NCI-H1417 treated with DMSO at 0.1 percent for 48 hours (cell line): ENCODE measurements at regions not wholly inside any gene's neighbourhood (a gene's known extent, or its start where the extent isn't known, plus 50 kb on each side); places are given as distances from the start of the nearest gene placed in this dataset.

Experiments used
- DNase-seq: peaks from one replicate; lab custom pipeline; 2025; lab: John Stamatoyannopoulos, UW

- DNase-seq = no peak
These were observed 139.1 kb upstream of the C14orf180 start for GRCh38 chr14:104440297-104440956.

- DNase-seq = no peak
These were observed 138.1 kb upstream of the C14orf180 start for GRCh38 chr14:104441275-104442106.

- no peak for DNase-seq
These were observed 137.4 kb upstream of the C14orf180 start for GRCh38 chr14:104442107-104442551.

- no peak for DNase-seq
These were observed 136.8 kb upstream of the C14orf180 start for GRCh38 chr14:104442631-104443390.

GRCh38 chr14:104443391-104444158 is 136.0 kb upstream of the C14orf180 start:
- DNase-seq = no peak

GRCh38 chr14:104444159-104445030 is 135.2 kb upstream of the C14orf180 start:
- no peak for DNase-seq

- DNase-seq = no peak
These were observed 134.5 kb upstream of the C14orf180 start for GRCh38 chr14:104445086-104445485.

- DNase-seq = no peak
These were observed 133.7 kb upstream of the C14orf180 start for GRCh38 chr14:104445832-104446381.

GRCh38 chr14:104446611-104447010 is 133.0 kb upstream of the C14orf180 start:
- DNase-seq = no peak

GRCh38 chr14:104447750-104448149 is 131.8 kb upstream of the C14orf180 start:
- DNase-seq = no peak

GRCh38 chr14:104448321-104448720 is 131.2 kb upstream of the C14orf180 start:
- no peak for DNase-seq

- DNase-seq = no peak
These were observed 130.8 kb upstream of the C14orf180 start for GRCh38 chr14:104448721-104449120.

- DNase-seq = no peak
These were observed 128.7 kb upstream of the C14orf180 start for GRCh38 chr14:104450811-104451401.

- DNase-seq = no peak
These were observed 128.1 kb upstream of the C14orf180 start for GRCh38 chr14:104451474-104451873.

- no peak for DNase-seq
These were observed 120.7 kb upstream of the C14orf180 start for GRCh38 chr14:104458845-104459244.

- no peak for DNase-seq
These were observed 118.5 kb upstream of the C14orf180 start for GRCh38 chr14:104460791-104461651.

GRCh38 chr14:104461676-104462449 is 117.7 kb upstream of the C14orf180 start:
- DNase-seq = no peak
